GM13976 (cell line): ENCODE measurements at regions not wholly inside any gene's neighbourhood (a gene's known extent, or its start where the extent isn't known, plus 50 kb on each side); places are given as distances from the start of the nearest gene placed in this dataset.

Experiments used
- DNase-seq: peaks from one replicate; pipeline ENCODE4 v3.0.0; 2012; ENCODE audit warnings: low spot score
- CTCF ChIP-seq: IDR thresholded peaks from 2 replicates; pipeline ENCODE4 v1.5.1; 2012; ENCODE audit warnings: borderline replicate concordance, mild to moderate bottlenecking; ENCODE audit not compliant: insufficient read depth; ENCODE audit errors: extremely low read depth, missing control alignments, control extremely low read depth
- in situ Hi-C: fragments of 300-500 bp; cut with MboI; formaldehyde crosslinking; loops from one replicate; pipeline ENCODE4 v1.12.0; 2022; ENCODE audit warnings: low sequenced_read_pairs, mixed read lengths, inconsistent platforms; ENCODE audit not compliant: unreplicated experiment

GRCh38 chr1:228994676-228995594 lies 259.7 kb downstream of the RHOU start:
- in situ Hi-C loops, result no loop called here
- DNase-seq, result no peak
- TF ChIP-seq CTCF, result no peak

- no peak for DNase-seq
- no peak for TF ChIP-seq CTCF
- in situ Hi-C loops, result no loop called here
Observed at GRCh38 chr1:228996281-228996680, 261.0 kb downstream of the RHOU start.

DNA sequence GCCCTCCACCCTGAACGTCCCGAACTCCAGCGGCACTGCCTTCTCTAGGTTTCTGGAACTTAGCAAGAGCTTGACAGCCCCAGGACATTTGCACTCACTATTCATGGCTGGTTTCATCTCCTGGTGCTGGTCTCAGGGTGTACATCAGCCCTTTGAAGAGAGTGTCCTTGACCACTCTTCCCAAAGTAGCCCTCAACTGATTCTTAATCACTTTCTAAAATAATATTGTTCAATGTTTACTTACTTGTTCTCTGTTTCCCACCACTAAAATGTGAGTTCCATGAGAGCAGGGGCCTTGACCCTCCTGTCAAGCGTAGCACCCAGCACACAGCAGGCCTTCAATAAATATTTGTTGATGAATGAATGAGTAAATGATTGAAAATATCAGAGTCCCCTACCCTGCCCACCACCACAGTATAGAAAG lies 262.5 kb downstream of the RHOU start:
- in situ Hi-C loops, result no loop called here

GRCh38 chr1:228998179-228998578 lies 262.9 kb downstream of the RHOU start:
- no peak for TF ChIP-seq CTCF
- in situ Hi-C loops, result no loop called here
- no peak for DNase-seq

More for the DNA sequence above, 262.5 kb downstream of the RHOU start:
- DNase-seq, result no peak
- TF ChIP-seq CTCF, result no peak

- in situ Hi-C loops, result no loop called here
- no peak for DNase-seq
- no peak for TF ChIP-seq CTCF
Observed at GRCh38 chr1:228999446-229000170, 264.3 kb downstream of the RHOU start.

- in situ Hi-C loops, result no loop called here
- DNase-seq, result no peak
- TF ChIP-seq CTCF, result no peak
Observed at GRCh38 chr1:229000187-229000586, 264.9 kb downstream of the RHOU start.
